ENCODE measurements at regions not wholly inside any gene's neighbourhood (a gene's known extent, or its start where the extent isn't known, plus 50 kb on each side); places are given as distances from the start of the nearest gene placed in this dataset.

DNA sequence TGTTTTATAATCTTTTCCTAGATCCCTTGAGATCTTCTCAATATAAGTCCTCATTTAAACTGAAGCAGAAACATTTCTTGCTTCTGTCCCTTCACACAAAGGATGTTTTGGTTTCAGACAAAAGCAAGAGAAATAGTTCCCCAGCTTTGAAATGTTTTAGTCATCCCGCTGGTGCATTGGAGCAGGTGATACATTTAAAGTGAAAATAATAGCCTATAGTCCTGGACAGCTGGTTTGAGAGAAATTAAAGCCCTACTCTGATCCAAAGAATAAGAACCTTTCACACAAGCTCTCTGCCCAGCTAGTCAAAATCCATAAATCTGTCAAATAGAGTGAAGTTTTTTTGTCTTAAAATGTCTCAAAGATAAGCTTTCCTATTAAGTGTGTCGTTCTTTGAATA, 79.4 kb downstream of the LUZP4 start:
- TF ChIP-seq, protein P1, sequence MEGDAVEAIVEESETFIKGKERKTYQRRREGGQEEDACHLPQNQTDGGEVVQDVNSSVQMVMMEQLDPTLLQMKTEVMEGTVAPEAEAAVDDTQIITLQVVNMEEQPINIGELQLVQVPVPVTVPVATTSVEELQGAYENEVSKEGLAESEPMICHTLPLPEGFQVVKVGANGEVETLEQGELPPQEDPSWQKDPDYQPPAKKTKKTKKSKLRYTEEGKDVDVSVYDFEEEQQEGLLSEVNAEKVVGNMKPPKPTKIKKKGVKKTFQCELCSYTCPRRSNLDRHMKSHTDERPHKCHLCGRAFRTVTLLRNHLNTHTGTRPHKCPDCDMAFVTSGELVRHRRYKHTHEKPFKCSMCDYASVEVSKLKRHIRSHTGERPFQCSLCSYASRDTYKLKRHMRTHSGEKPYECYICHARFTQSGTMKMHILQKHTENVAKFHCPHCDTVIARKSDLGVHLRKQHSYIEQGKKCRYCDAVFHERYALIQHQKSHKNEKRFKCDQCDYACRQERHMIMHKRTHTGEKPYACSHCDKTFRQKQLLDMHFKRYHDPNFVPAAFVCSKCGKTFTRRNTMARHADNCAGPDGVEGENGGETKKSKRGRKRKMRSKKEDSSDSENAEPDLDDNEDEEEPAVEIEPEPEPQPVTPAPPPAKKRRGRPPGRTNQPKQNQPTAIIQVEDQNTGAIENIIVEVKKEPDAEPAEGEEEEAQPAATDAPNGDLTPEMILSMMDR (IDR thresholded peaks at IDR 0.05), result no peak
- no peak for DNase-seq
- H3K27ac ChIP-seq, result no peak overlapping the region
- no peak overlapping the region for H3K4me3 ChIP-seq
- no peaks in the 10 kb centered on the region for H3K36me3 ChIP-seq (ENCODE audit: insufficient read depth in 1 of 2, low read depth in 1 of 2)
- no peaks in the 10 kb centered on the region for H3K9me3 ChIP-seq
- intact Hi-C loops (cut with DNase I), result no loop called here
- H3K27me3 ChIP-seq (ENCODE audit: insufficient read depth in 3 of 3, low read length in 2 of 3), result peaks cover 0 to 22% (median 0%) of the 10 kb centered on the region in 3 donors
- H3K4me1 ChIP-seq, result no peaks in the 10 kb centered on the region
- no peak for ATAC-seq
- WGBS, 3 donors, result 30 to 41% (median 32%) methylated on average over 2 of the region's 2 CpGs

DNA sequence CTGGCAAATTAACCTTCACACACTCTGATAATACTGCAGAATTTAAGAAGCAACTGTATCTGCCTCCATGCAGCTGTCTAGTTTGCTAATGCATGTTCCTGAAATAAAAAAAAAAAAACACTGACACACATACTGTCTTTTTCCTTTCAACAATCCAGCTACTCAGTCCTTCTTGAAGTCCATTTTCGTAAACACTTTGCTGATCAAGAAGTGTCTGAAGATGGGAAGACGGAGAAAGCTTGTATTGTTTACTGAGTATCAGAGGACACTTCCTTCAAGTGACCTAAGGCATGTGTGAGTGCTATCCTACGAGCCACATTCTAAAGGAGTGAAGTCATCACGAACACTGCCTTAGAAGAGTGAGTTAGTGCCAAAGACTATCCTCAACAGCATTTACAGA, 82.6 kb downstream of the LUZP4 start:
- ATAC-seq, result no peak
- WGBS, 3 donors, result 13 to 25% (median 19%) methylated on average over 4 of the region's 4 CpGs
- no peaks in the 10 kb centered on the region for H3K9me3 ChIP-seq
- intact Hi-C loops (cut with DNase I), result no loop called here
- H3K36me3 ChIP-seq (ENCODE audit: insufficient read depth in 1 of 2, low read depth in 1 of 2), result no peaks in the 10 kb centered on the region
- H3K27me3 ChIP-seq (ENCODE audit: insufficient read depth in 3 of 3, low read length in 2 of 3), result peaks cover 0 to 22% (median 0%) of the 10 kb centered on the region in 3 donors
- DNase-seq, result no peak
- H3K4me3 ChIP-seq, result no peak overlapping the region
- H3K27ac ChIP-seq, result no peak overlapping the region
- H3K4me1 ChIP-seq, result no peaks in the 10 kb centered on the region
- TF ChIP-seq, protein P1 (IDR thresholded peaks at IDR 0.05), result no peak

DNA sequence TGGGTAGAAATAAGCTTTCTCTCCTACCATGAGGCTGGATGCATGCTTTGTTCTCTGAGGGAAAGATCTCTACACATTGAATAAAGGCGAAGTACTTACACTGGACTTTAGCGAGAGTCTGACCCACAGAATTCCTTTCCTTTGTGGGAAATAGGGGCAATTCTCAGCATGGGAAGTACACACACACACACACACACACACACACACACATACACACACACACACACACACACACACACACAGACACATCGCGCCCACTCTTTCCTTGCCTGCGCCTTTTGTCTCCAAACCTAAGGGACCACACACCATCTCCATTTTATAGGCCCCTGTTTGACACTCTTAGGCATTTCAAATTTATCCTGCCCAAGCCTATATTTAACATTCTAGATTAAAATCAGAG, 83.8 kb downstream of the LUZP4 start:
- DNase-seq (no peak), ATAC-seq (no peak)
- Histone ChIP-seq H3K4me3 (no peak overlapping the region), H3K36me3 (ENCODE audit: insufficient read depth in 1 of 2, low read depth in 1 of 2) (no peaks in the 10 kb centered on the region), H3K9me3 (no peaks in the 10 kb centered on the region), H3K4me1 (no peaks in the 10 kb centered on the region), H3K27me3 (ENCODE audit: insufficient read depth in 3 of 3, low read length in 2 of 3) (peaks cover 0 to 22% (median 0%) of the 10 kb centered on the region in 3 donors), H3K27ac (no peak overlapping the region)
- intact Hi-C loops (cut with DNase I), result no loop called here
- WGBS, 3 donors, result 79 to 94% (median 82%) methylated on average over 5 of the region's 5 CpGs
- TF ChIP-seq, protein P1 (IDR thresholded peaks at IDR 0.05), result no peak

DNA sequence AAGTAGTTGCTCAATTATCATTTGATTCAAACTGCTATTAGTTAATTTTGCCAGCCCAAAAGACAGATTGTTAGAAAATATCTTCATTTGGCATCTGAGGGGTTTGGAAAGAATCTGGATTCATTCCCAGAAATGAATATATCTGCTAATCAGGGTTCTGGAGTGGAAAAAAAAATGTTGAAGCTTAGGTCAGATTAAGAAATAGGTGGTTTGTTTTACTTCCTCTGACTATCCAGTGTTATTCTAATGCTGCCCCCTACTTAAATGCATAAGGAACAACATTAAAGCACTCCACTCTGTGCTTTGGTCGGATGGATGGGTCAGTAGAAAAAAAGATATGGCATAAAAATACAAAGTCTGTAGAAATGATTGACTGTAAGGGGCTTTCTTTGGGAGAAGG, 89.0 kb downstream of the LUZP4 start:
- TF ChIP-seq, protein P1 (IDR thresholded peaks at IDR 0.05), result no peak
- no peak for ATAC-seq

DNA sequence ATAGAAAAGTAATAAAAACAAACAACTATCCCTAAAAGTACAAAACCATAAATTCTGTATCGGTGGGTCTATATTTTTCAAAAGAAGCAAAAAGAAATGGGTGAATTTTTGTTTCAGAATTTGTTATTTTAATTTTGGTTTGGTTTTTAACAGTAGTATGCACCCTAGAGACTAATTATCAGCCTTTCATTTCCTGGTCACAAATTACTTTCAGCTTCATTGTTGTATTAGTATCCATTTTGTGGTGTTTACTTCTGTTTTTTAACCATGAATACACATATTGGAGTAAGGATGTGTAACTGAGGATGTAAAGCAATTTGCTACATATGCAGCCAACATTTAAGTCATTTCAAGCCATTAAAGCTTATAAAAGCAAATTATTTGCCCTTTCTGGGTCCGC, 97.8 kb downstream of the LUZP4 start:
- DNase-seq, result no peak
- Histone ChIP-seq H3K9me3 (no peaks in the 10 kb centered on the region), H3K4me3 (no peak overlapping the region), H3K27me3 (ENCODE audit: insufficient read depth in 3 of 3, low read length in 2 of 3) (peaks cover 0 to 26% (median 0%) of the 10 kb centered on the region in 3 donors), H3K27ac (no peak overlapping the region), H3K4me1 (no peaks in the 10 kb centered on the region), H3K36me3 (ENCODE audit: insufficient read depth in 1 of 2, low read depth in 1 of 2) (no peaks in the 10 kb centered on the region)
- ATAC-seq, result no peak
- WGBS, 3 donors, result 75 to 95% (median 95%) methylated on average over 2 of the region's 2 CpGs
- intact Hi-C loops (cut with DNase I), result no loop called here
- TF ChIP-seq, protein P1 (IDR thresholded peaks at IDR 0.05), result no peak

More for the DNA sequence above, 89.0 kb downstream of the LUZP4 start:
- H3K27ac ChIP-seq, result no peak overlapping the region
- peaks cover 0 to 14% (median 0%) of the 10 kb centered on the region in 3 donors for H3K27me3 ChIP-seq (ENCODE audit: insufficient read depth in 3 of 3, low read length in 2 of 3)
- no peaks in the 10 kb centered on the region for H3K4me1 ChIP-seq
- no peak overlapping the region for H3K4me3 ChIP-seq
- WGBS, 3 donors, result 36 to 73% (median 59%) methylated on average over 1 of the region's 1 CpG
- H3K36me3 ChIP-seq (ENCODE audit: insufficient read depth in 1 of 2, low read depth in 1 of 2), result no peaks in the 10 kb centered on the region
- intact Hi-C loops (cut with DNase I), result no loop called here
- H3K9me3 ChIP-seq, result no peaks in the 10 kb centered on the region
- no peak for DNase-seq

Measured in psoas muscle (tissue), 7 donors.